Heart right ventricle (tissue), 16 donors: ENCODE measurements at regions not wholly inside any gene's neighbourhood (a gene's known extent, or its start where the extent isn't known, plus 50 kb on each side); places are given as distances from the start of the nearest gene placed in this dataset.

Source experiments
- ATAC-seq, 8 donors: fragments of 200-7000 bp; cut with Tn5 transposase; one replicate each; pipeline ENCODE4 v1.9.1; 2020; ENCODE audit warnings: mild to moderate bottlenecking in 8 of 8, moderate library complexity in 8 of 8, moderate number of reproducible peaks in 1 of 8
- DNase-seq, 2 donors: peaks; one replicate each; pipeline ENCODE4 v3.0.0-alpha.2; 2020
- H3K27ac ChIP-seq, 10 donors: fragments of 200-600 bp; sonication (generic) in 2 of 10; one replicate each; pipeline versions ENCODE4 v1.5.0 to v1.8.0; 2020 to 2022; ENCODE audit warnings: mild to moderate bottlenecking in 3 of 10
- H3K27me3 ChIP-seq, 7 donors: fragments of 200-600 bp; one replicate each; pipeline ENCODE4 v1.8.0; 2021 to 2022; ENCODE audit warnings: mild to moderate bottlenecking in 2 of 7
- H3K36me3 ChIP-seq, 9 donors: fragments of 200-600 bp; sonication (generic) in 1 of 9; one replicate each; pipeline versions ENCODE4 v1.5.0 to v1.8.0; 2020 to 2022; ENCODE audit warnings: mild to moderate bottlenecking in 2 of 9
- H3K4me1 ChIP-seq, 9 donors: fragments of 200-600 bp; sonication (generic) in 1 of 9; one replicate each; pipeline versions ENCODE4 v1.5.0 to v1.8.0; 2020 to 2022; ENCODE audit warnings: mild to moderate bottlenecking in 4 of 9
- H3K4me3 ChIP-seq, 10 donors: fragments of 200-600 bp; sonication (generic) in 2 of 10; one replicate each; pipeline versions ENCODE4 v1.5.0 to v1.8.0; 2020 to 2022; ENCODE audit warnings: mild to moderate bottlenecking in 7 of 10, moderate library complexity in 2 of 10
- H3K9me3 ChIP-seq, 11 donors: fragments of 200-600 bp in 10 of 11; sonication (generic) in 2 of 11; one replicate each; pipeline versions ENCODE4 v1.5.0 to v1.8.0; 2013 to 2022; ENCODE audit warnings: mild to moderate bottlenecking in 2 of 11, control low read depth in 1 of 11, moderate library complexity in 1 of 11
- CTCF ChIP-seq, 9 donors: fragments of 200-600 bp; sonication (generic) in 2 of 9; IDR thresholded peaks; one replicate each; pipeline versions ENCODE4 v1.5.0 to v1.8.0; 2021 to 2022; ENCODE audit warnings: antibody characterized with exemption in 9 of 9, mild to moderate bottlenecking in 5 of 9, moderate library complexity in 1 of 9
- WGBS, 2 donors: extraction: QIAGEN DNeasy Blood & Tissue Kit; methylation state at CpG; one replicate each; pipeline ENCODE4 v1.1.7; 2013; ENCODE audit warnings: inconsistent platforms in 1 of 2; 5-methylcytosine and 5-hydroxymethylcytosine counted together
- intact Hi-C, 10 donors: fragments of 100-400 bp; cut with DNase I; formaldehyde crosslinking; loops; one replicate each; pipeline versions ENCODE4 v1.11.1 to v1.14.2; 2022
- donor health status: Arrhythmogenic right ventricular cardiomyopathy.
- donor health status: ischemic (EF 13 %, LVEDD 7.1; RV severe dilation, severe dysfunction).
- donor health status: healthy with polysubstance abuse.
- donor health status: DM: no; HTN: yes; CAD: no.
- donor health status: DM: no; HTN: no; CAD: no.
- donor health status: ischemic (EF 25% LVEDD 6.9; RV normal size, moderate dysfunction).
- donor health status: ischemic (EF 25% LVEDD 5.7; RV mildly dilated, moderate dysfunction).
- donor health status: healthy.
- donor health status: DM: yes; HTN: yes; CAD: no.
- donor health status: Ischemic cardiomyopathy.
- donor health status: ischemic (EF 35%, LVEDD 5.7; RV mildly dilated, moderate dysfunction).
- donor health status: nonischemic (EF 11% LVEDD 7.7; RV severe dilation, severe dysfunction).
- donor health status: DM: yes; HTN: yes; CAD: no.
- donor health status: PGD.
- donor health status: ischemic (EF 29% LVEDD 5.4; RV normal size, mild dysfunction).
- donor health status: nonischemic (EF 23%, LVEDD 6.1; RV moderate dilation, normal function).

GRCh38 chr2:14423145-14423906 is 209.2 kb upstream of the LRATD1 start:
- Histone ChIP-seq H3K27ac (no peak overlapping the region), H3K27me3 (no peaks in the 10 kb centered on the region), H3K4me1 (no peaks in the 10 kb centered on the region), H3K36me3 (no peaks in the 10 kb centered on the region), H3K9me3 (peaks cover 0 to 4% (median 0%) of the 10 kb centered on the region in 11 donors), H3K4me3 (no peak overlapping the region)
- 59% methylated on average over 2 of the region's 2 CpGs for WGBS, 2 donors
- ATAC-seq (no peak), DNase-seq (no peak)
- no peak for TF ChIP-seq CTCF (IDR thresholded peaks at IDR 0.05)
- intact Hi-C loops = loop anchor here in 3 of 10 donors (10.0 kb wide), 1 partner anchor 211 kb away; the partner anchor contains the start of gene LRATD1 (in 3 of the 3)

GRCh38 chr2:14424478-14425390 is 207.8 kb upstream of the LRATD1 start:
- WGBS, 2 donors = 73 to 79% methylated on average over 5 of the region's 5 CpGs
- no peaks in the 10 kb centered on the region for H3K4me1 ChIP-seq
- no peaks in the 10 kb centered on the region for H3K36me3 ChIP-seq
- TF ChIP-seq CTCF (IDR thresholded peaks at IDR 0.05) = no peak
- H3K27ac ChIP-seq = no peak overlapping the region
- H3K4me3 ChIP-seq = no peak overlapping the region
- no peaks in the 10 kb centered on the region for H3K27me3 ChIP-seq
- DNase-seq = no peak
- ATAC-seq = no peak
- peaks cover 0 to 4% (median 0%) of the 10 kb centered on the region in 11 donors for H3K9me3 ChIP-seq
- intact Hi-C loops = loop anchor here in 3 of 10 donors (10.0 kb wide), 1 partner anchor 210 kb away; the partner anchor contains the start of gene LRATD1 (in 3 of the 3)

GRCh38 chr2:14425869-14426268 is 206.6 kb upstream of the LRATD1 start:
- no peak for ATAC-seq
- H3K27ac ChIP-seq = no peak overlapping the region
- H3K4me3 ChIP-seq = no peak overlapping the region
- DNase-seq = no peak
- no peaks in the 10 kb centered on the region for H3K4me1 ChIP-seq
- H3K9me3 ChIP-seq = peaks cover 0 to 4% (median 0%) of the 10 kb centered on the region in 11 donors
- WGBS, 2 donors = 79 to 83% methylated on average over 2 of the region's 2 CpGs
- no peaks in the 10 kb centered on the region for H3K36me3 ChIP-seq
- intact Hi-C loops = loop anchor here in 3 of 10 donors (10.0 kb wide), 1 partner anchor 209 kb away; the partner anchor contains the start of gene LRATD1 (in 3 of the 3)
- no peaks in the 10 kb centered on the region for H3K27me3 ChIP-seq
- no peak for TF ChIP-seq CTCF (IDR thresholded peaks at IDR 0.05)

- Histone ChIP-seq H3K4me1 (no peaks in the 10 kb centered on the region), H3K27me3 (no peaks in the 10 kb centered on the region), H3K36me3 (no peaks in the 10 kb centered on the region), H3K4me3 (no peak overlapping the region), H3K27ac (no peak overlapping the region), H3K9me3 (peaks cover 0 to 4% (median 0%) of the 10 kb centered on the region in 11 donors)
- 12 to 47% methylated on average over 2 of the region's 2 CpGs for WGBS, 2 donors
- ATAC-seq (peak in 5 of 8 donors; percentile 42 to 89 (median 81)), DNase-seq (peak in 1 of 2 donors; percentile 29)
- intact Hi-C loops = loop anchor here in 3 of 10 donors (10.0 kb wide), 1 partner anchor 207 kb away; the partner anchor contains the start of gene LRATD1 (in 3 of the 3)
- TF ChIP-seq CTCF (IDR thresholded peaks at IDR 0.05) = peak in 7 of 9 donors; percentile 10 to 47 (median 17)
These were observed 204.5 kb upstream of the LRATD1 start for GRCh38 chr2:14428056-14428455.
